Left lobe of liver (tissue), 2 donors: ENCODE measurements at regions not wholly inside any gene's neighbourhood (a gene's known extent, or its start where the extent isn't known, plus 50 kb on each side); places are given as distances from the start of the nearest gene placed in this dataset.

Experiments
- ATAC-seq: fragments of 200-7000 bp; cut with Tn5 transposase; one replicate; pipeline ENCODE4 v1.9.1; 2020; ENCODE audit warnings: mild to moderate bottlenecking, moderate library complexity
- DNase-seq: peaks from one replicate; pipeline ENCODE4 v3.0.0-alpha.2; 2020; ENCODE audit warnings: low spot score
- donor health status: DM: no; HTN: no; CAD: no; lungs with moderate emphysema.
- donor health status: DM: no; HTN: yes; CAD: no.

DNA sequence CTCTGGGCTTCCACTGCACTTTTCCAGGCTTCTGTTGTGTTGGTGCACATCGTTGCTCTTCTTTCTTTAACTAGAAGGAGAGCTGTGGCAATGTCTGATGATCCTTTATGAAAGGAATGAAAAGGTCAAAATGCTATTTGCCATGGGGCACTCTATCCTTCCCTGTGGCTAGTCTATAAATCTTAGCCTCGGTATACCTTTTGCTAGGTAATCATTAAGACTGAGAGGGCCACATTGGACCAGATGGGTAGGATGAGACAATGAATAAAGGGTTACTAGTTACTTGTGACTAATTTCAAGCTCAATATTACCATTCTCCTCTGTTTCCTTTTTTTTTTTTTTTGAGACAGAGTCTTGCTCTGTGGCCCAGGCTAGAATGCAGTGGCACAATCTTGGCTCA lies 89.4 kb upstream of the C1orf87 start:
- ATAC-seq (no peak), DNase-seq (no peak)

DNA sequence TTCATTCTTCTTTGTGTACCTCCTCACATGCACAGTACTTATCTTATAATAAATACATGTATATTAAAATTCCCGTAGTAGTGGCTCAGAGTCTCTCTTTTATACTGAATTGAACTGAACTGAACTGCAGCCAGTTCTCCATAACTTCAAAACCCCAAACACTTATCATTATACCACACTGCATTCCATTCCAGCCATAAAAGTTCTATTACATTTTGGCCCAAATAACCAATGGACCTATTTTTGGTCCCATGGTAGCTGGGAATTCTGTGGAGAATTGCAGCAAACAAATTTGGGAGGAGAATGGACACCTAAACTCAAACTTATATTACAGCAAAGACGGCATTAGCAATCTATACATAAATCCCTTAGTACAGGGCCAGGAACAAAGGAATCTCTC lies 86.6 kb upstream of the C1orf87 start:
- DNase-seq (no peak), ATAC-seq (no peak)

DNA sequence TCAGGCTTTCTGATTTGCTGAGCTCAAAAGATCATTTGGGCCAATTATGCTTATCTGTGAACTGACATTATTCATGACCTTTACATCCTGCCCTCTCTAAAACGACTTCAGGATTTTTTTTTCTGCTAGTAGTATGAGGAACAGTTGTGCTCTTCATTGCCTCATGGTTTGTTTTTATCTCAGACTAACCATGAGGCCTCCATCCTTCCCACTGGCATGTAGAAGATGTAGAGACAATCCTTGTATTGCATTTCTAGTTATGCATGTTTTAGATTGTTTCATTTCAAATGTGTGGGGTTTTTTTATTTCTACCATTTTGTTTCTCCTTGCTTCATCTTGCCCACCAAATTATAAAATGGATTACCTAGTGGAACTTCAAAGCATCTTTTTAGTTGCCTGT lies 82.8 kb upstream of the C1orf87 start:
- no peak for ATAC-seq
- no peak for DNase-seq

DNA sequence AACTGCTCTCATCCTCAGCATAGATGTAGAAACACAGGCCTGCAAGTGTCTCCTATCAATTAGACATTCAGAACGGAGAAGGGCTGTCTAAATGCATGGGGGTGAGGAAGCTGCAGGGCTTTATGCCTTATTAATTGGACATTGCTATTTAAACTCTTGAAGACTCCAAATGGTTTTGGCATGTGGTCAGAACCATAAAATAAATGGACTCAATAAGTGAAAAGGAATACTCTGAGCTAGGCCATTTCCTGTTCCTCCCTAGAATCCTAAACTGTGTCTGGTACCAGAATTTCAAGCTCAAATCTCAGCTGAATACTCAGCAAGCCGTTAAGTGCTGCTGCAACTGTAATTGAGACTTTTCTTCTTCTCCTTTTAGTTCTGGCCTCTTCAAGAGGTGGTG lies 80.4 kb upstream of the C1orf87 start:
- DNase-seq: no peak

DNA sequence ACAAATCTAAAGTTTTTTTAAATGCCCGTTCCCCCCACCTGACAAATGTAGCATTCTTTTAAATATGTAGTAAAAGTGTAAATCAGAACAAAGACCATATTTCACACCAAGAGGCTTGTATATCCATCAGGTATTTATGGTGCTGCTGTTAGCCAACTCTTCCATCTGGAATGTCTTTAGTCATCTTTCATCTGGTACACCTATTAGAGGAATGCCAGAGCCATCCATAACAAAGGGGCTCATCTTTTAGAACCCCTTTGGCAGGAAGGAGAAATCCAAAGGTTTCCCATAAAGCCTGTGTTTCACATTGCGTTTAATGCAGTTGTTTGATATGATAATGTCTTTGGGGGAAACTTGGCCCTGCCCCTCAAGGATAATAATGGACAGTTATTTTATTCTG lies 79.3 kb upstream of the C1orf87 start:
- ATAC-seq: no peak

More for the DNA sequence above, 80.4 kb upstream of the C1orf87 start:
- ATAC-seq: no peak

DNA sequence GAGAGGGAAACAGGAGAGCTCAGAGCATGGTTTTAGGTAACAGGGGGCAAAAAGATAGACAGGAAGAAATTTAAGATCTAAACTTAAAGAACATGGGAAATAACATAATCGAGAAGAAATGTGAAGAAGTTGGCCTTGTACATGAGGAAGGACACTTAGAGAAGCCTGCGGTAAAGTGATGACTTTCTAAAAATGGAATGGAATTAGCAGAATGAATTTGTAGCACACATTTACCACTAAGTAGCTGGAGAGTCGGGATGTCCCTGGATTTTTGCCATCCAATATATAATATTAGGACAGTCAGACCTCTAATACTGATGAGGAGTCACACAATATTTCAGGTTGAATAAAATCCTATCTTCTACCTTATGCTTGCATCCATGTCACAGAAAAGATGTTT lies 77.7 kb upstream of the C1orf87 start:
- ATAC-seq (no peak), DNase-seq (no peak)

More for the DNA sequence above, 79.3 kb upstream of the C1orf87 start:
- no peak for DNase-seq

DNA sequence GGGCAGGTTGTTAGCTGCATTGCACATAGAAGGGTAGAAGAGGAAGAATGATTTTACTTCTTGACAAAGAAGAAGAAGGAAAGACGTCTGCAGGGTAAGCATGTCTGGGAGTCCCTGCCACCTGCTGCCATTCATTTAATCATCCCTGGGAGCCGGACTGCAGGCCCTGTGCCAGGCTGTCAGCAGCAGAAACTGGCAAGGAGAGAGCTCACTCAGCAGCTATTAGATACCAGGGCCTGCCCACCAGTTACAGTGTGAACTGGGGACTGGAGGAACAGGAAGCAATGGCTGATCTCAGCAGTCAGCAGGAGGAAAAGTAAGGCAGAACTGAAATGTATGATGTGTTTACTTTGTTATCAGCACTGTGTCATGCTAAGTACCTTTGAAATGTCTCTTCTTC lies 75.7 kb upstream of the C1orf87 start:
- peak; percentile 44 for ATAC-seq
- DNase-seq: no peak

DNA sequence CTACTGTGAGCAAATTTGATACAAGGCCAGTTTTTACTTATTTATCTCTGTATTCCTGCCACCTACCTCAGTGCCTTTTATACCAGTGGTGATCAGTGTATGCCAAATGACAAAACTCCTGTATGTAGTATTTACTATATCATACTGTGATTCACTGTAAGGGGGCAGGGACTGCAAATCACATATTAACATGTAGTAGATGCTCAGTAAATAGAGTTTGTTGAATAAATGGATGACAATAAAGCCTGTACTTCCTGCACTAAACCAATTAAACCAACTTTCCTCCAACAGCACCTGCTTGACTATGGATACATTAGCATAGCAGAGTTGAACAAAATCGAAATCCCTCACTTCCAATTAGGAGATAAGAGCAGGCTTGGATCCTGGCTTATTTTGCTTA lies 73.3 kb upstream of the C1orf87 start:
- DNase-seq: no peak
- ATAC-seq: no peak

DNA sequence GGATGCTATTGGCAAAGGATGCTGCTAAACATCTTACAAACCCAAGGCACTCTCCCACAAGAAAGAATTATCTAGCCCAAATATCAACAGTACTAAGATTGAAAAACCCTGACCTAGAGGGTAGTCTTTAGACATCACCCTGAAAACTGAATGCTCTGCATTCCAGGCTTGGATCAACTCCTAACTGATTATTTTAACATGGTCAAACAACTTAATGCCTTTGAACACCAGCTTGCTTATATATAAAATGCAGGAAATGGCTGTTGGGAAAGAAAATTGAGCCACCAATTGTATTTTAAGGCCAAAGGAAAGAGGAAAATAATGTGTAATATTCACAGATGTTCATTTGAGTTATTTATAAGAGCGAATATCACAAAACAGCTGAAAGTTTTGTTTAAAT lies 72.2 kb upstream of the C1orf87 start:
- DNase-seq (no peak), ATAC-seq (no peak)

DNA sequence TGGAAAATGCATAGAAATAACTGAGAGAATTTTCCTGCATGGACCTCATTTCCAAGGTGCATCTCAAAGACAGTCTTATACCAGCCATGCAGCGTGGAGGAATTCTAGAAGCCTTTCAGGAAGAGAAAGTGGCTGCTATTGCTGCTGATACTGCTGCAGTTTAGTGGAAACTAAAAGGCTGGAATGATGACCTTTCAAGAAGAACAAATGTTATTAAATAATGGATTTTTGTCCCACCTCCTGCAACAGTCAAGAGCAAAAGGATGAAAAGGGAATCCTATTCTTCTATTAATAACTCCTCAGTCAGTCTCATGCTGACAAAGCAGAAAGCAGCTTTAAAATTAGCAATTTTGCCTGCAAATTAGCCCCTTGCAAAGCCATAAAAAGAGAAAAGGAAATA lies 68.2 kb upstream of the C1orf87 start:
- ATAC-seq (no peak), DNase-seq (no peak)

DNA sequence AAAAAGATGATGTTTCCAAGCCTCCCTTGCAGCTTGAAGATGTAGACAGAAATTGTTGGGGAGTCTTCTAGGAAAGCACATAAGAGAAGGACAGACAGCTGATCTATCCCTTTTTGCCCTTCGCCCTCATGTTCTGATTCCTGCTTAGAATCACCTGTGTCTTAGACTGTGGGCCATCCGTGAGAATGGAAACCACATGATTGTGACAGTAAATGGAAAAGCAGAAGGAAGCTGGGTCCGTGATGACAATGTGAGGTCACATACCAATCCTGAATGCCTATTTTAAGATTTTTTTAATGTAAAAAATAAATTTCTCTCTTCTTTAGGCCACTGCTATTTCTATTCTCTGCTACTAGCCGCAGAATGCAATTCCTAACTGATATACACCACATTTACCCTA lies 67.7 kb upstream of the C1orf87 start:
- ATAC-seq (no peak), DNase-seq (no peak)

DNA sequence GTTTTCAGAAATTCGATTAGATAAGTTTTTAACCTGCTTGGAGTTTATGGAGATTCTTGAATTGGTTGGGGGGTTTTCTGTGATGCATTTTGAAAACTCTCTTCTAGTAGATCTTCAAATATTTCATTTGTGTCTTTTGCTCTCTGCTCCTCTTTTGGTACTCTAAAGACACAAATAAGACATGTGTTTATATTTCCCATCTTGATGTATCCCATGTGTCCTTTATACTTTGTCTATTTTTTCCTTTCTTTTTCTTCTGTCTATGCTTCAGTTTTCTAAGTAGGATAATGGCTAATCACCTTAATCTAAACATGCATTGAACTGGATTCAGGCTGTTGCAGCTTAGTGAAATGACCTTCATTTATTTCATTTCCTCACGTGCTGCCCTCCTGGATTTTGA lies 63.8 kb upstream of the C1orf87 start:
- ATAC-seq: no peak
- no peak for DNase-seq

DNA sequence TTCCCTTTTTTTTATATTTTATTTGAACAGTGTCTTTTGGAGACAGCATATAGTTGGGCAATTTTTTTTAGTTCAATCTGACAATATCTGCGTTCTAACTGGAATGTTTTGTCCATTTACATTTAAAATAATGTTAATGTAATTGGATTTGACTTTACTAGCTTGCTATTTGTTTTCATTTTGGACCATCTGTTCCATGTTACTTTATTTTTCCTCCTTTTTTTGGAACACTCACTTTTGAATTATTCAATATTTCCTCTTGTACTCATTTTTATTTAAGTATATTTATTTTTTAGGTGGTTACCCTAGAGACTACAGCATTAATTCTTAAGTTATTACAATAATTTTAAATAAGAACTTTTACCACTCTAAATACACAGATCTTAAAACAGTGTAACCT lies 62.8 kb upstream of the C1orf87 start:
- no peak for ATAC-seq

DNA sequence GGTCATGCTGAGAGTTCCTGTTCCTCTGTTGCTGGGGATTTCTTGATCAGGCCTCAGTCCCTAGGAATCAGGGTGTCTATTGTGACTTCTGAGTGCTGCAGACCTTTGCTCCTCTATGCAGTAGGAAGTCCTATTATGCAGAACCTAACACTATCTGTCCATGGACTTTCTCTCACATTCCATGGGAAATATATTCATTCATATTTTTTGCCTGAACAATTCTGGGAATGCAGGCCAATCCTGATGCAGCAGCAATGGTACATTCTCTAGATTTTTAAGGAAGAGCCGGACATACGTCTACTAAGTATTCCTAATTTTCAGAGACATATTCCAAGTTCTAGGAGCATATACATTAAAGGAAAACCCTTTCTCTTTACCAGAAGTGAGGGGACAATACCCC lies 61.1 kb upstream of the C1orf87 start:
- ATAC-seq (no peak), DNase-seq (no peak)

More for the DNA sequence above, 62.8 kb upstream of the C1orf87 start:
- DNase-seq: no peak

DNA sequence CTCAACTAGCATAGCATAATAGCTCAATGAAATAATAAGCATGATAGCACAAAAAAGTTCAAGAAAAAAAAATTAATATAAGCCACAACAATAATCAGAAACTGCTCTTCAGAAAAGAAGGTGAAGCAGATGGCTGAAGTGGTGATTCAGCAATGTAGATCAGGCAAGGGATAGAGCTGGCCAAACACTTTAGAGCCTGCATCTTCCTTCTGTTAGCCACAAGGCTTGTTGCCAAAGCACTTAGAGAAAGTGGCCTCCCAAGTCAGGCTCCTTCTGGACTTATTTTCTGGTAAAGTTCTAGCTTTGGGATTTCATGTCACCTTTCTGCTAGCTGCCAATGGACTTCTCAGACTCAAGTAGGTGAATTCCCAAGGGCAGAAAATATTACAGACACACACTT lies 60.3 kb upstream of the C1orf87 start:
- no peak for ATAC-seq
- DNase-seq: no peak

DNA sequence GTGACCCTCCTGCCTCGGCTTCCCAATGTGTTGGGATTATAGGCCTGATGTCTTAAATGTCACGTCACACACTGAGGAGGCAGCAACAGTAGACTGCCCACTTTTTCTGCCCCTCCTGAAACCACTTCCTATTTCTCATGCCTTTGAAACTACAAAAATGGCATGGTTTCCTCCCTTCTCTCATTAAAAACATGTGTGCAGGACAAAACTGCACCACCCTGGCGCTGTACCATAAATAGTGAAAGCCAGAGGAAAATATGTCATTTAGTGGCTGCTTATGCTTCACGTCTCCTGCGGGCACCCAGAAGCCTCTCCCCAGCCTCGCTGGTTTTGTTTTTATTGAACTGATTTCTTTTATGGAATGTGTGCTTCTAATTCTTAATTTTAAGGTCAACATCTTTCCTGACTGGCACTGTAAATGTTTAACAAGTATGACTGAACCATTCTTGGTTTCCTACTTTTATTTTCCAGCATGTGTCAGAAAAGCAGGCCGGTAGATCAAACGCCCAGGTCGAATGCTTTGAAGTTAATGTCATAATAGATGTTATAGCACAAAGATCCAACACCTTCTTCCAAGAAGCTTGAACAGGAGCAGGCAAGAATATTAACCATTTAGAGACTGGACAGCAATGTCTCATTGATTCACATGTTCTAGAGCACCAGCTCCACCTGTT lies 59.6 kb upstream of the C1orf87 start:
- DNase-seq: no peak
- no peak for ATAC-seq

DNA sequence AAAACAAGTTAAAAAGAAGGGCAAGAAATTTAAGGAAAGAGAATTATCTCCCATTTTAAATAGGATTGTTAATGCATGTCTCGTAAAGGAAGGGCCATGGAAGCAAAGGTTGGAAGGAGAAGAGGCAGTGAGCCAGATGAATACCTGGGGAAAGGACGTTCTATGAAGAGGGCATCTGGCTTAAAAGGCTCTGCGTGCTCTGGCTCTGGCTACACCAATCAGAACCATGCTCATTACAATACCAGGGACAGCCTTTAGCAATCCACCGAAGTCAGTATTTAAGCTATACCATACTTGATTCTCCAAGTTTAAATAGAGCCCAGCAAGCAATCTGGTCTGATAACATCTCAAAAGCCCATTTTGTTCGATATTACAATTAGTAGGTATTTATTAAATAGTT lies 58.5 kb upstream of the C1orf87 start:
- DNase-seq: no peak
- no peak for ATAC-seq

DNA sequence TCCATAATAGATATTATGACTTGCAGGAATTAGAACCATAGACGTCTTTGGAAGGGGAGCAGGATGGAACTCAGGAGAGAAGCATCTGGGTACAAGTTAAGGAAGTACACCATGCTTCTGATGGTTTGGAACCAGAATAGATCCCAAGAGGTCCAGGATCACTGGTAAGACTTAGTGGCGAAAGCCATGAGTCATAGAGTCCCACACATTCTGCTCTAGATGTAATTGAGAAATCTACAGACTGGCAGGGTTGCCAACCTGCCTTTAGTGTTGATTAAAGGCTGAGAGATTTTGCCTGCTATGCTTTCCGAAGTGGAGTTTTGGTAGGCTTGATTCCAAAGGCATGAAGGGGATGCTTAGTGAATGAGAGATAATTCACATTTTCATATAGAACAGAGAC lies 57.1 kb upstream of the C1orf87 start:
- no peak for ATAC-seq
- no peak for DNase-seq

DNA sequence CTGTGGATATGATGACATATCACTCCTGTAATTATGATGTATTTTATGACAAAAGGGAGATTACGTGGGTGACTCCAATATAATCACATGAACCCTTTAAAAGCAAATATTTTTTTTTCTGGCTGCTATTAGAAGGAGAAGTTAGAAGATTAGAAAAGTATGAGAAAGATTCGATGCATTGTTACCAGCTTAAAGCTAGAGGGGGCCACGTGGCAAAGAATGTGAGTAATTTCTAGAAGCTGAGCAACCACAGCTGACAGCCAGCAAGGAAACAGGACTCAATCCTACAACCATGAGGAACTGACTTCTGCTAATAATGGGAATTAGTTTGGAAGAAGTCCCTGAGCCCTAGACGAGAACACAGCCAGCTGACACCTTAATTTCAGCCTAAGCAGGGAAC lies 56.3 kb upstream of the C1orf87 start:
- DNase-seq (no peak), ATAC-seq (no peak)

DNA sequence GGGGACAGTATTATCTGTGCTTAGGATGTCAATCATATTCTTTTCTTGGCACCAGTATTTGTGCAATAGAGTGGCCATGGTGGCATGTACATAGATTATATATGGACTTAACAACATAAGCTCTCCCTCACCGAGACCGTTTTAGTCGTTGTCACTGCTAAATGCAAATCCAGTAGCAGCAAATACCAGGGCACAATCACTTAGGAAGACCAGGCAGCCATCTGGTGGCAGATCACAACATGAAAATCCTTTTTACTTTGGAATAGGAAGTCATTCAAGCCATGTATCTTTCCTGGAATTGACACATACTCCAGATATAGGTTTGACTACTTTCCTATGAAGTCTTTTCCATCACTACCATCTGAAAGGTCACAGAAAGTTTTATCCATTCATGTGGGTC lies 53.2 kb upstream of the C1orf87 start:
- DNase-seq (no peak), ATAC-seq (no peak)
